ENCODE measurements at regions not wholly inside any gene's neighbourhood (a gene's known extent, or its start where the extent isn't known, plus 50 kb on each side); places are given as distances from the start of the nearest gene placed in this dataset.

DNA sequence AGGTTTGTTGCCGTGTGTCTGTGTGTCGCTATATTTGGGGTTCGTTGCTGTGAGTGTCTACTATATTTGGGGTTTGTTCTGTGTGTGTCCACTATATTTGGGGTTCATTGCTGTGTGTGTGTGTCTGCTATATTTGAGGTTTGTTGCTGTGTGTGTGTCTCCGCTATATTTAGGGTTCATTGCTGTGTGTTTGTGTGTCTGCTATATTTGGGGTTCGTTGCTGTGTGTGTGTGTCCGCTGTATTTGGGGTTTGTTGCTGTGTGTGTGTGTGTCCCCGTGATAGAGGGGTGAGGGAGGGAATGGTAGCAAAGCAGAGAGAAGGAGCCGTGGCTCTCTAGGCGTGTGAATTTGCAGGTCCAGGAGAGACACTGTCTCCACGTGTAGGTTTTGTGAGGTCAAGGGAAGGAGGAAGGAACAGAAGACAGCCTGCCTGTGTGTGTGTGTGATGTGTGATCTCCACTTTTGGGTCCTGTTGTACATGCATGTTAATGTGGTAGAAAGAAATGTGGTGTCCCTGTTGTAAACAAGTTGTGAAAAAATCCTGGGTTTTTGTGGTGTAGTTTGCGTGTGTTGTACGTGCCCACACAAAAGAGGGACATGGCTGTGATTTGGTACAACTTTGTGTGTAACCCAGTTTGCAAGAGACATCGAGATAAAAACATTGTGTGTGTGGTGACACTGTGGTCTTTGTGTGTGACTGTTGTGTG lies 56.3 kb upstream of the ECE1 start:
- no peak for DNase-seq

DNA sequence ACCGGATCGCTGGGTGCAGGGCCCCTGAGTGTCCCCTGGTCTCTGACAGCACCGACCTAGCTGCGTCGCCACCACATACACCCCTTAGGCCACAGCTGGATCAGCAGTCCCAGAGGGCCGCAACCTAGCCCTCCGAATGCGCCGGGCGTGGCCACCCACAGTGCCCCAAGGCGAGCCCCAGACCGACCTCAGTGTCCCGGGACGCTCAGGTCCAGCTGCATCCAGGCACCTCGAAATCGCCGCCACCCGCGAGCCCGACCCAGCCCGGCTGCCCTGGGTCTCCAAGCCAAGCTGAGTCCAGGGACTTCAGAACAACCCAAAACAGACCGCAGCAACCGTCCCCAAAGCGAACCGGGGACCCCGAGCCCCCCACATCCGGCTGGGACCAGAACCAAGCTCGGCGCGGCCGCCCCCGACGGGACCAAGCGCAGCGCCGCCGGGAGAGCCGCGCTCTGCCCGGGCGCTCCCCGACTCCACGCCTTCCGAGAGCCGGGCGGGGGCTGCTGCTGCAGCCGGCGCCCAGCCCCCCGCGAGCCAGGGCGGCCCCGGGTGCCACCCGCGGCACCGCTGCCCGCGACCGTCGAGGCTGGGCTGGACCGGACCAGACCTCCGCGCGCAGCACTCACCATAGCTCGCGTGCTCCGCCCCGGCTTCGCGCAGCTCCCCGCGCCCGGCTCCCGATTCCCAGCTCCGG lies 54.6 kb upstream of the ECE1 start:
- no peak for DNase-seq

DNA sequence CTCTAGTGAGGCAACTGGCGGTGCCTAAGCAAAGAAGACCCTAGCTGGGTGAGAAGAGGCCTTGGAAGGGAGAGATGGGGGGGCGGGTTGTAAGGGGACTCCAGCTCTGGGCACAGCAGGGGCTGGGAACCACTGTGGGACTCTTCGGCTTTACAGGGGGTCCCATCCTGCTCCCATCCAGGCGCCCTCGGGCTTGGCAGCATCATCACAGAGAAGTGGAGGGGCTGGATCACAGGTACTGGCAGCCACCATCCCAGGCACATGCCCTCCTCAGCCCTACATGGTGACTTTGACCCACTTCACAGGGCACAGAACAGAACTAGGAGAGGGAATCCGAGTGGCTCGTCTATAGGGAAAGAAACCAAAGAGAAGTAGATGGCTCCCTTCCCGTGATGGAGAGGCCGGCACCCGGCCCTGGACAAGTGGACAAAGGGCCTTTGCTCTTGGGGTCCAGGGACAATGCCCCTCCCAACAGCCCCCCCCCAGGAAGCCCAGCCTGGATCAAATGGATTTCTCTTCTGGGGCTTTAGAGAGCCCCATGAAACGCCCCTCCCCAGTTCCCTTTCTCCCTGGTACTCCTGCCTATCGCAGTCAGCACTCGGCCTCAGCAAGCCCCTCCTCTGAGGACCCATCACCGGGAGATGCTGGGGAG lies 54.0 kb upstream of the ECE1 start:
- no peak for DNase-seq

DNA sequence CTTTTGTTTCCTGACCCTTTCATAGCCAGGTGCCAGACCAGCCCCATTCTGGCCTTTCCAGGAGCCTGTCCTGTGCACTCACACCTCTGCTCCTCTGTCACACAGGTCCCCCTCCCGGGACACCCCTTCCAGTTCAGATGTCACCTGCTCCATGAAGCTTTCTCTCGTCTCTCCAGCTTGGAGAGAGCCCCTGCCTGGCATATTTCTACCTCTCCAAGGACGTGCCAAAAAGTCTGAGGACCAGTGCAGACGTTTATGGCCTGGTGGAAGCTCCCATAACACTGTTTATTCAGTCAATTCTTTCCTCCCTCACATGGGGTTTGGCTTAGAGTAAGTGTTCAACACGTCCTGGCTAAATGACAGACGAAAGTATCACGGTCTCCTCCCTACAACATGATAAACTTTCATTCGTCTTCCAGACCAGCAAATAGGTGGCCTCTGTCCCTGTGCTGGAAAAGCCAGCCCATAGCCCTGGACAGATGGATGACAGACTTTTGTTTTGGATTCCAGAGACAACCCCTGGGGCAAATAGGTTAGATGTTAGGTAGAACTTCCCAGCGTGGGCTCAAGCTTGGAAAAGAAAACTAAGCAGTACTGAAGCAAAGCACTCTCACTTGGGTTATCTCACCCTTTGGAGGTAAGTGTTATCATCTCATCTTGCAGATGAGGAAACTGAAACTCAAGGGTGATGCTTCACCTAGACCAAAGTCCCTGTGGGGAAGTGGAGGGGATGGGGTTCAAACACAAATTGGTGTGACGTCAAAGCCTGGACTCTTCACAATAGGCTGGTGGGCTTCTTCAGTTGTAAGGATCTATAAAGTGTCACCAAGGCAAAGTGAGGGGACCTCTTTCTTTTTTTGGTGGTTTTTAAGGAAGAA lies 52.9 kb upstream of the ECE1 start:
- DNase-seq = no peak

DNA sequence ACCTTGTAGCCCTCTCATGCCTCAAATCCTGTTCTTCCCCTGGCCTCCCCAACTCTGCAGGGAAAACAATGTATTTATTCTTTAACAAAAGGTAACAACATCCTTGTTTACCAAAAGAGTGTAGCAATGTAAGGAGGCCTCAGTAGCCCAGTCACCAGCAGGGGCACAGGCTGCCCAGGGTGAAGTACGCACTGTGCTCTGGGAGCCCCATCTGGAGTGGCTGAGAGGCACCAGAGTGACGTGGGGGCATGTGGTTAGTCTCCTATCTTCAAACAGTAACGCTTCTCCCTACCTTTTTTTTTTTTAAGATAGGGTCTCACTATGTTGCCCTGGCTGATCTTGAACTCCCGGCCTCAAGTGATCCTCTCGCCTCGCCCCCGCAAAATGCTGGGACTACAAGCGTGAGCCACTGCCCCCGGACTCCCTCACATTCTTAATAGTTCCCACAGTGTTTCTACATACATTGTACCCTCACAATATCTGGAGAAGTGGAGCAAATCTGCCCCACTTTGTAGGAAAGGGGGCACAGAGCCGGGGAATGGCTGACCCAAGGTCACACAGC lies 51.3 kb upstream of the ECE1 start:
- DNase-seq = no peak

DNA sequence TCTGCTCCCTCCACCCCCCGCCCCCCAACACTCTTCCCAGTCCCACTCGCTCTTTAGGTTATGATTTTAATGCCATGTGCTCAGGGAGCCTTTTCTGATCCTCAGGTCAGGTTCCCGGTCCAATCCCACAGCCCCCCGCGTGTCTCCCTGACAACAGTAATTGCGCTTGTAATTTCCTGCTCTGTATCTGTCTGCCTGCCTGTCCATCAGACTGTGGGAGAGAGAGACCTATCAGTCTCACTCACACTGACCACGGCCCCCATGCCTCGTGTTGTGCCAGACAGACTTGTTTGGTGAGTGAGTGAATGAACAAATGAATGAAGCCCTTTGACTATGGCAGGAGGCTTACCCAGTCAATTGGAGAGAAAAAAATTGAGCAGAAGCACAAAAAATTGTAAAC lies 50.8 kb upstream of the ECE1 start:
- DNase-seq = no peak

DNA sequence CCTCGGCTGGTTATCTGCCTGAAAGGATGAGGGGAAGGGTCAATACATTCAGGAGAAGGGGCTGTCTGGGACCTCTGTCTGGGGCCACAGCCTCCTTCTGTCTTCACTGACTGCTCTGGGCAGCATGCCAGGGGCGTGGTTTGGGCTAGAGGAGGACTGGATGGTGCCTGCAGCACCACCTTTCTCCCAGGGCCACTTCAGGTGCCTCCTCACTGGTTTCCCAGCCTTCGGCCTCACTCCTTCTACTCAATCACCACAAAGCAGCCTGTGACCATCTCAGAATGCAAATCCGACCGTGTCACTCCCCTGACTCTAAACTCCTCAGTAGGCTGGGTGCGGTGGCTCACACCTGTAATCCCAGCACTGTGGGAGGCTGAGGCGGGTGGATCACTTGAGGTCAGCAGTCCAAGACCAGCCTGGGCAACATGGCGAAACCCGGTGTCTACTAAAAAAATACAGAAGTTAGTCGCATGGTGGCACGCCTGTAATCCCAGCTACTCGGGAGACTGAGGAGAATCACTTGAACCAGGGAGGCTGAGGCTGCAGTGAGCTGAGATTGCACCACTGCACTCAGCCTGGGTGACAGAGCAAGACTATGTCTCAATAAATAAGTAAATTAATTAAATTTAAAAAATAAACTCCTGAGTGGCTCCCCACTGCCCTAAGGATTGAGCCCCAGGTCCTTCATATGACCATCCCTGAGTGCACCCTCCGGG lies 50.1 kb upstream of the ECE1 start:
- peak in 1 of 2 donors; percentile 44 for DNase-seq

Data from inflammatory macrophage treated with lipopolysaccharide for 1 hour (primary cell).